LNCaP clone FGC (cell line): ENCODE measurements at regions not wholly inside any gene's neighbourhood (a gene's known extent, or its start where the extent isn't known, plus 50 kb on each side); places are given as distances from the start of the nearest gene placed in this dataset.

Experiments used
- DNase-seq: peaks from one replicate; pipeline ENCODE4 v3.0.0-alpha.2; 2011; ENCODE audit warnings: low read depth
- H3K4me3 ChIP-seq: 2 replicates; pipeline ENCODE4 v1.5.1; 2011; ENCODE audit warnings: mild to moderate bottlenecking, low read depth, low read length, control low read depth
- TF ChIP-seq, protein P1 (sequence below): IDR thresholded peaks from 2 replicates; pipeline ENCODE4 v1.5.1; 2012; ENCODE audit warnings: mild to moderate bottlenecking; ENCODE audit not compliant: control insufficient read depth, insufficient read depth; ENCODE audit errors: extremely low read depth

- TF ChIP-seq, protein P1, sequence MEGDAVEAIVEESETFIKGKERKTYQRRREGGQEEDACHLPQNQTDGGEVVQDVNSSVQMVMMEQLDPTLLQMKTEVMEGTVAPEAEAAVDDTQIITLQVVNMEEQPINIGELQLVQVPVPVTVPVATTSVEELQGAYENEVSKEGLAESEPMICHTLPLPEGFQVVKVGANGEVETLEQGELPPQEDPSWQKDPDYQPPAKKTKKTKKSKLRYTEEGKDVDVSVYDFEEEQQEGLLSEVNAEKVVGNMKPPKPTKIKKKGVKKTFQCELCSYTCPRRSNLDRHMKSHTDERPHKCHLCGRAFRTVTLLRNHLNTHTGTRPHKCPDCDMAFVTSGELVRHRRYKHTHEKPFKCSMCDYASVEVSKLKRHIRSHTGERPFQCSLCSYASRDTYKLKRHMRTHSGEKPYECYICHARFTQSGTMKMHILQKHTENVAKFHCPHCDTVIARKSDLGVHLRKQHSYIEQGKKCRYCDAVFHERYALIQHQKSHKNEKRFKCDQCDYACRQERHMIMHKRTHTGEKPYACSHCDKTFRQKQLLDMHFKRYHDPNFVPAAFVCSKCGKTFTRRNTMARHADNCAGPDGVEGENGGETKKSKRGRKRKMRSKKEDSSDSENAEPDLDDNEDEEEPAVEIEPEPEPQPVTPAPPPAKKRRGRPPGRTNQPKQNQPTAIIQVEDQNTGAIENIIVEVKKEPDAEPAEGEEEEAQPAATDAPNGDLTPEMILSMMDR, result no peak
- H3K4me3 ChIP-seq, result no peak overlapping the region
- no peak for DNase-seq
These were observed 1276.1 kb downstream of the KCNT2 start for GRCh38 chr1:195332102-195332501.

DNA sequence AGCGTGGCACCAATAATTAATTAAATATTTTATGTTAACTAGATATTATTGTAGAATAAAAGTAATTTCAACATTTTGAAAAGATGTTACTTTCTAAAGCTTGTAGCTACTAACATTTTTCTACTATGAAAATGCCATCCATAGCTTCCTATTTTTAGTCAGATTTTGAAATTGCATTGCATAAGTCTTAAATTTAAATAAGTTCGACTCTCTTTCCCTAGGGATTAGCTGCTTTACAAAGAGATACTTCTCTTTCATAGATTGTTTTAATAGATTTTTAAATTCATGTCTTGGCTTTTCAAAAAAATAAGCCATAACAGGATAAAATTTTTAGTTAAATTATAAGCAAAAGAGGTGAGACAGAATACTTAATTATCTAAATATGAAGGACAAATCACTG, 1279.6 kb downstream of the KCNT2 start:
- TF ChIP-seq, protein P1, result no peak
- no peak for DNase-seq
- no peak overlapping the region for H3K4me3 ChIP-seq

GRCh38 chr1:195328102-195328501, 1280.1 kb downstream of the KCNT2 start:
- no peak overlapping the region for H3K4me3 ChIP-seq
- no peak for DNase-seq
- TF ChIP-seq, protein P1, result no peak

DNA sequence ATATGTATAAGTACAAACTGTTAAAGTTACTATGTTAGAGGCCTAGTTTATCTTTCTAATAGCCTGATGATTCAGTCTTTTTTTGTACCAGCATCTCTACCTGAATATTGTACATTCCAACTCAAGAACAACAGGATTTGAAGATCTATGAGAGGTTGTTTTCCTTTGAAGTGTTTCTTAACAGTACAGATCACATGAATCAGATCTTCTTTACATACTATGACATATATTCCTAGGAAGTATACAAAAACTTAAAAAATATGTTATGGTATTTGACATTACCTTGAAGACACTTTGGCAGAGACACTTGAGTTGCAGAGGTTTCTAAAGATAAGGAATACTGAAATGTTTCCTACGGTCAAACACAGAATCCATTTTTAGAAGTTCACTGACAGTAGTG, 1280.9 kb downstream of the KCNT2 start:
- TF ChIP-seq, protein P1, result no peak
- no peak for DNase-seq
- H3K4me3 ChIP-seq, result no peak overlapping the region

GRCh38 chr1:195326325-195326724, 1281.9 kb downstream of the KCNT2 start:
- TF ChIP-seq, protein P1, result no peak
- DNase-seq, result no peak
- H3K4me3 ChIP-seq, result no peak overlapping the region

DNA sequence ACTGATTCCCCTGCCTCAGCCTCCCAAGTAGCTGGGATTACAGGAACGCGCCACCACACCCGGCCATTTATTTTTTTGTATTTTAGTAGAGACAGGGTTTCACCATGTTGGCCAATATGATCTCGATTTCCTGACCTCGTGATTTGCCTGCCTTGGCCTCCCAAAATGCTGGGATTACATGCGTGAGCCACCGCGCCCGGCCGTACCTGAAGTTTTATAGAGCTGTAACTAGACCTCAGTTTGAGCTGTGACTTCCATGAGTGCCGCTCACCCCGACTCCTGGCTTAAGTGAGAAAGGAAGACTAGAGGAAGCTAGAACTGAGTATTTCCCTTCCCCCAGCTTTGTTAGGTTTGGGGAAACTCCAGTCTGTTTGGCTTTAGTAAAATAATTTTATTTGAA, 1283.1 kb downstream of the KCNT2 start:
- H3K4me3 ChIP-seq, result no peak overlapping the region

DNA sequence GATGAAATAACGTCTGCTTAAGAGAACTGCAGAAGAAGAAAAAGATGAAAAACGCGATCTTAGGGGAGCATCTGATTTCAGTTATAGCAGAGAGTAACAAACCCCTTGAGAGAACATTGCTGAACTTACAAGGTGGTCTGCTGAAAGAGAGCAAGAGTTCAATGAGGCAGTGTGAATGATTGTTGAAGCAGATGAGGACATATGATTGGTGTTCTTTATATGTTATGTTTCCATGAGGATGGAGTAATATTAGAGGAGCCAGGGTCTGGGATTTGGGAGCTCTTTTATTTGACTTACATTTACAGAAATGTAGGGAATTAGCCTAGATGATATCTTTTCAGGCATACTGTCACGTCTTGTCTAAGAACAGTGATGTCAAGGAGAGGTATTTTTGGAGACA, 1302.0 kb downstream of the KCNT2 start:
- H3K4me3 ChIP-seq, result no peak overlapping the region
- TF ChIP-seq, protein P1, result no peak
- no peak for DNase-seq

More for the DNA sequence above, 1283.1 kb downstream of the KCNT2 start:
- DNase-seq, result no peak
- TF ChIP-seq, protein P1, result no peak
